ENCODE measurements at regions not wholly inside any gene's neighbourhood (a gene's known extent, or its start where the extent isn't known, plus 50 kb on each side); places are given as distances from the start of the nearest gene placed in this dataset.
"Not testable (repeated sequence)": the region's sequence is repeated elsewhere in the genome, so short reads cannot be mapped to it uniquely, and the experiment has no call there.

DNA sequence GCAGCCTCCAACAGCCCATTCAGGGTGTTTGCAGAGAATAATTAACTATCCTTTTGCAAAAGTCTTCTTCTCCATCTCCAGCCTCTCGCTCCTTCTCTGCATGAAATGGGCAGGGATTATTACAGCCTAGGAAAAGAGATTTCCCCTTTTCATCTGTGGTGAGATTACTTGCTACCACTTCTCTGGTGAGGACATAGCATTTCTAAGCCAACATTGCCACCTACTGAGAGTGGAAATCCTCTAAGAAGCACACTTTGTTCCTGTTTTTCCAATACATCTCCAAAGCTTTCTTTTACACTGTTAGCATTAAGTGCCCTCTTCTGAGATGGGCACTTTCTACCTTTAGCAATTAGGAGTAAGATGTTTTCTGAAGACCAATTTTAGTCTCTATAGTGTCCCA is 69.3 kb downstream of the HSFY1 start:
- TF ChIP-seq CREB1 (CRISPR knock-in tag; IDR thresholded peaks at IDR 0.05; ENCODE audit: low read depth); EZH2phosphoT487 (IDR thresholded peaks at IDR 0.05; ENCODE audit: unreplicated experiment); EZH2 (IDR thresholded peaks at IDR 0.05; ENCODE audit: low read depth, unreplicated experiment); POLR2AphosphoS5 (IDR thresholded peaks at IDR 0.05; ENCODE audit: low read depth); ZNF331 (CRISPR knock-in tag; IDR thresholded peaks at IDR 0.05; ENCODE audit: low read depth); ZNF114 (CRISPR knock-in tag; IDR thresholded peaks at IDR 0.05); JUNB (IDR thresholded peaks at IDR 0.05; ENCODE audit: unreplicated experiment); NANOG (IDR thresholded peaks at IDR 0.05; ENCODE audit: borderline replicate concordance); STAT1 (IDR thresholded peaks at IDR 0.05; ENCODE audit: unreplicated experiment): not testable (repeated sequence)
- TF ChIP-seq, protein P1, sequence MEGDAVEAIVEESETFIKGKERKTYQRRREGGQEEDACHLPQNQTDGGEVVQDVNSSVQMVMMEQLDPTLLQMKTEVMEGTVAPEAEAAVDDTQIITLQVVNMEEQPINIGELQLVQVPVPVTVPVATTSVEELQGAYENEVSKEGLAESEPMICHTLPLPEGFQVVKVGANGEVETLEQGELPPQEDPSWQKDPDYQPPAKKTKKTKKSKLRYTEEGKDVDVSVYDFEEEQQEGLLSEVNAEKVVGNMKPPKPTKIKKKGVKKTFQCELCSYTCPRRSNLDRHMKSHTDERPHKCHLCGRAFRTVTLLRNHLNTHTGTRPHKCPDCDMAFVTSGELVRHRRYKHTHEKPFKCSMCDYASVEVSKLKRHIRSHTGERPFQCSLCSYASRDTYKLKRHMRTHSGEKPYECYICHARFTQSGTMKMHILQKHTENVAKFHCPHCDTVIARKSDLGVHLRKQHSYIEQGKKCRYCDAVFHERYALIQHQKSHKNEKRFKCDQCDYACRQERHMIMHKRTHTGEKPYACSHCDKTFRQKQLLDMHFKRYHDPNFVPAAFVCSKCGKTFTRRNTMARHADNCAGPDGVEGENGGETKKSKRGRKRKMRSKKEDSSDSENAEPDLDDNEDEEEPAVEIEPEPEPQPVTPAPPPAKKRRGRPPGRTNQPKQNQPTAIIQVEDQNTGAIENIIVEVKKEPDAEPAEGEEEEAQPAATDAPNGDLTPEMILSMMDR (conservative IDR thresholded peaks at IDR 0.05; ENCODE audit: low read depth in 2 of 2): not testable (repeated sequence)
- TF ChIP-seq, protein P2, sequence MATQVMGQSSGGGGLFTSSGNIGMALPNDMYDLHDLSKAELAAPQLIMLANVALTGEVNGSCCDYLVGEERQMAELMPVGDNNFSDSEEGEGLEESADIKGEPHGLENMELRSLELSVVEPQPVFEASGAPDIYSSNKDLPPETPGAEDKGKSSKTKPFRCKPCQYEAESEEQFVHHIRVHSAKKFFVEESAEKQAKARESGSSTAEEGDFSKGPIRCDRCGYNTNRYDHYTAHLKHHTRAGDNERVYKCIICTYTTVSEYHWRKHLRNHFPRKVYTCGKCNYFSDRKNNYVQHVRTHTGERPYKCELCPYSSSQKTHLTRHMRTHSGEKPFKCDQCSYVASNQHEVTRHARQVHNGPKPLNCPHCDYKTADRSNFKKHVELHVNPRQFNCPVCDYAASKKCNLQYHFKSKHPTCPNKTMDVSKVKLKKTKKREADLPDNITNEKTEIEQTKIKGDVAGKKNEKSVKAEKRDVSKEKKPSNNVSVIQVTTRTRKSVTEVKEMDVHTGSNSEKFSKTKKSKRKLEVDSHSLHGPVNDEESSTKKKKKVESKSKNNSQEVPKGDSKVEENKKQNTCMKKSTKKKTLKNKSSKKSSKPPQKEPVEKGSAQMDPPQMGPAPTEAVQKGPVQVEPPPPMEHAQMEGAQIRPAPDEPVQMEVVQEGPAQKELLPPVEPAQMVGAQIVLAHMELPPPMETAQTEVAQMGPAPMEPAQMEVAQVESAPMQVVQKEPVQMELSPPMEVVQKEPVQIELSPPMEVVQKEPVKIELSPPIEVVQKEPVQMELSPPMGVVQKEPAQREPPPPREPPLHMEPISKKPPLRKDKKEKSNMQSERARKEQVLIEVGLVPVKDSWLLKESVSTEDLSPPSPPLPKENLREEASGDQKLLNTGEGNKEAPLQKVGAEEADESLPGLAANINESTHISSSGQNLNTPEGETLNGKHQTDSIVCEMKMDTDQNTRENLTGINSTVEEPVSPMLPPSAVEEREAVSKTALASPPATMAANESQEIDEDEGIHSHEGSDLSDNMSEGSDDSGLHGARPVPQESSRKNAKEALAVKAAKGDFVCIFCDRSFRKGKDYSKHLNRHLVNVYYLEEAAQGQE (IDR thresholded peaks at IDR 0.05; ENCODE audit: unreplicated experiment): not testable (repeated sequence)
- TF ChIP-seq, protein P3, sequence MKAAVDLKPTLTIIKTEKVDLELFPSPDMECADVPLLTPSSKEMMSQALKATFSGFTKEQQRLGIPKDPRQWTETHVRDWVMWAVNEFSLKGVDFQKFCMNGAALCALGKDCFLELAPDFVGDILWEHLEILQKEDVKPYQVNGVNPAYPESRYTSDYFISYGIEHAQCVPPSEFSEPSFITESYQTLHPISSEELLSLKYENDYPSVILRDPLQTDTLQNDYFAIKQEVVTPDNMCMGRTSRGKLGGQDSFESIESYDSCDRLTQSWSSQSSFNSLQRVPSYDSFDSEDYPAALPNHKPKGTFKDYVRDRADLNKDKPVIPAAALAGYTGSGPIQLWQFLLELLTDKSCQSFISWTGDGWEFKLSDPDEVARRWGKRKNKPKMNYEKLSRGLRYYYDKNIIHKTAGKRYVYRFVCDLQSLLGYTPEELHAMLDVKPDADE (IDR thresholded peaks at IDR 0.05): not testable (repeated sequence)
- TF ChIP-seq, protein P4, sequence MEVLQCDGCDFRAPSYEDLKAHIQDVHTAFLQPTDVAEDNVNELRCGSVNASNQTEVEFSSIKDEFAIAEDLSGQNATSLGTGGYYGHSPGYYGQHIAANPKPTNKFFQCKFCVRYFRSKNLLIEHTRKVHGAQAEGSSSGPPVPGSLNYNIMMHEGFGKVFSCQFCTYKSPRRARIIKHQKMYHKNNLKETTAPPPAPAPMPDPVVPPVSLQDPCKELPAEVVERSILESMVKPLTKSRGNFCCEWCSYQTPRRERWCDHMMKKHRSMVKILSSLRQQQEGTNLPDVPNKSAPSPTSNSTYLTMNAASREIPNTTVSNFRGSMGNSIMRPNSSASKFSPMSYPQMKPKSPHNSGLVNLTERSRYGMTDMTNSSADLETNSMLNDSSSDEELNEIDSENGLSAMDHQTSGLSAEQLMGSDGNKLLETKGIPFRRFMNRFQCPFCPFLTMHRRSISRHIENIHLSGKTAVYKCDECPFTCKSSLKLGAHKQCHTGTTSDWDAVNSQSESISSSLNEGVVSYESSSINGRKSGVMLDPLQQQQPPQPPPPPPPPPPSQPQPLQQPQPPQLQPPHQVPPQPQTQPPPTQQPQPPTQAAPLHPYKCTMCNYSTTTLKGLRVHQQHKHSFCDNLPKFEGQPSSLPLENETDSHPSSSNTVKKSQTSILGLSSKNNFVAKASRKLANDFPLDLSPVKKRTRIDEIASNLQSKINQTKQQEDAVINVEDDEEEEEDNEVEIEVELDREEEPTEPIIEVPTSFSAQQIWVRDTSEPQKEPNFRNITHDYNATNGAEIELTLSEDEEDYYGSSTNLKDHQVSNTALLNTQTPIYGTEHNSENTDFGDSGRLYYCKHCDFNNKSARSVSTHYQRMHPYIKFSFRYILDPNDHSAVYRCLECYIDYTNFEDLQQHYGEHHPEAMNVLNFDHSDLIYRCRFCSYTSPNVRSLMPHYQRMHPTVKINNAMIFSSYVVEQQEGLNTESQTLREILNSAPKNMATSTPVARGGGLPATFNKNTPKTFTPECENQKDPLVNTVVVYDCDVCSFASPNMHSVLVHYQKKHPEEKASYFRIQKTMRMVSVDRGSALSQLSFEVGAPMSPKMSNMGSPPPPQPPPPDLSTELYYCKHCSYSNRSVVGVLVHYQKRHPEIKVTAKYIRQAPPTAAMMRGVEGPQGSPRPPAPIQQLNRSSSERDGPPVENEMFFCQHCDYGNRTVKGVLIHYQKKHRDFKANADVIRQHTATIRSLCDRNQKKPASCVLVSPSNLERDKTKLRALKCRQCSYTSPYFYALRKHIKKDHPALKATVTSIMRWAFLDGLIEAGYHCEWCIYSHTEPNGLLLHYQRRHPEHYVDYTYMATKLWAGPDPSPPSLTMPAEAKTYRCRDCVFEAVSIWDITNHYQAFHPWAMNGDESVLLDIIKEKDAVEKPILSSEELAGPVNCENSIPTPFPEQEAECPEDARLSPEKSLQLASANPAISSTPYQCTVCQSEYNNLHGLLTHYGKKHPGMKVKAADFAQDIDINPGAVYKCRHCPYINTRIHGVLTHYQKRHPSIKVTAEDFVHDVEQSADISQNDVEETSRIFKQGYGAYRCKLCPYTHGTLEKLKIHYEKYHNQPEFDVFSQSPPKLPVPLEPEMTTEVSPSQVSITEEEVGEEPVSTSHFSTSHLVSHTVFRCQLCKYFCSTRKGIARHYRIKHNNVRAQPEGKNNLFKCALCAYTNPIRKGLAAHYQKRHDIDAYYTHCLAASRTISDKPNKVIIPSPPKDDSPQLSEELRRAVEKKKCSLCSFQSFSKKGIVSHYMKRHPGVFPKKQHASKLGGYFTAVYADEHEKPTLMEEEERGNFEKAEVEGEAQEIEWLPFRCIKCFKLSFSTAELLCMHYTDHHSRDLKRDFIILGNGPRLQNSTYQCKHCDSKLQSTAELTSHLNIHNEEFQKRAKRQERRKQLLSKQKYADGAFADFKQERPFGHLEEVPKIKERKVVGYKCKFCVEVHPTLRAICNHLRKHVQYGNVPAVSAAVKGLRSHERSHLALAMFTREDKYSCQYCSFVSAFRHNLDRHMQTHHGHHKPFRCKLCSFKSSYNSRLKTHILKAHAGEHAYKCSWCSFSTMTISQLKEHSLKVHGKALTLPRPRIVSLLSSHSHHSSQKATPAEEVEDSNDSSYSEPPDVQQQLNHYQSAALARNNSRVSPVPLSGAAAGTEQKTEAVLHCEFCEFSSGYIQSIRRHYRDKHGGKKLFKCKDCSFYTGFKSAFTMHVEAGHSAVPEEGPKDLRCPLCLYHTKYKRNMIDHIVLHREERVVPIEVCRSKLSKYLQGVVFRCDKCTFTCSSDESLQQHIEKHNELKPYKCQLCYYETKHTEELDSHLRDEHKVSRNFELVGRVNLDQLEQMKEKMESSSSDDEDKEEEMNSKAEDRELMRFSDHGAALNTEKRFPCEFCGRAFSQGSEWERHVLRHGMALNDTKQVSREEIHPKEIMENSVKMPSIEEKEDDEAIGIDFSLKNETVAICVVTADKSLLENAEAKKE (CRISPR knock-in tag; IDR thresholded peaks at IDR 0.05): not testable (repeated sequence)
